Heart left ventricle (tissue), 16 donors: ENCODE measurements at regions not wholly inside any gene's neighbourhood (a gene's known extent, or its start where the extent isn't known, plus 50 kb on each side); places are given as distances from the start of the nearest gene placed in this dataset.

Source experiments
- ATAC-seq, 4 donors: fragments of 200-7000 bp; cut with Tn5 transposase; one replicate each; pipeline ENCODE4 v1.9.1; 2020 to 2022; ENCODE audit warnings: moderate library complexity in 4 of 4, mild to moderate bottlenecking in 3 of 4, moderate number of reproducible peaks in 1 of 4
- DNase-seq, 5 donors: peaks; one replicate each; pipeline ENCODE4 v3.0.0-alpha.2; 2020
- H3K27ac ChIP-seq, 12 donors: fragments of 200-600 bp; sonication (generic) in 4 of 12; one replicate each; pipeline versions ENCODE4 v1.5.0 to v1.8.0; 2016 to 2022; ENCODE audit warnings: mild to moderate bottlenecking in 2 of 12
- H3K27me3 ChIP-seq, 9 donors: fragments of 200-600 bp; sonication (generic) in 2 of 9; one replicate each; pipeline versions ENCODE4 v1.5.1 to v1.8.0; 2016 to 2022; ENCODE audit warnings: mild to moderate bottlenecking in 3 of 9
- H3K36me3 ChIP-seq, 9 donors: fragments of 200-600 bp; sonication (generic) in 2 of 9; one replicate each; pipeline versions ENCODE4 v1.5.0 to v1.8.0; 2018 to 2022; ENCODE audit warnings: mild to moderate bottlenecking in 2 of 9
- H3K4me1 ChIP-seq, 12 donors: fragments of 200-600 bp; sonication (generic) in 4 of 12; one replicate each; pipeline versions ENCODE4 v1.5.0 to v1.8.0; 2016 to 2022; ENCODE audit warnings: mild to moderate bottlenecking in 3 of 12
- H3K4me3 ChIP-seq, 12 donors: fragments of 200-600 bp; sonication (generic) in 4 of 12; one replicate each; pipeline versions ENCODE4 v1.5.0 to v1.8.0; 2017 to 2022; ENCODE audit warnings: mild to moderate bottlenecking in 9 of 12, moderate library complexity in 4 of 12
- H3K9me3 ChIP-seq, 12 donors: fragments of 200-600 bp; sonication (generic) in 4 of 12; one replicate each; pipeline versions ENCODE4 v1.5.0 to v1.8.0; 2016 to 2022; ENCODE audit warnings: mild to moderate bottlenecking in 1 of 12
- POLR2A ChIP-seq, 2 donors: fragments of 450-650 bp; IDR thresholded peaks; one replicate each; pipeline ENCODE4 v1.6.1; 2017; ENCODE audit warnings: antibody characterized with exemption in 2 of 2, mild to moderate bottlenecking in 2 of 2, moderate library complexity in 2 of 2
- WGBS, 4 donors: extraction: QIAGEN DNeasy Blood & Tissue Kit in 2 of 4; methylation state at CpG; one replicate each; pipeline versions ENCODE4 v1.1.5 to v1.1.7; 2013 to 2018; 5-methylcytosine and 5-hydroxymethylcytosine counted together
- intact Hi-C, 10 donors: fragments of 100-400 bp; cut with DNase I; formaldehyde crosslinking; loops; one replicate each; pipeline versions ENCODE4 v1.11.1 to v1.14.2; 2022
- TF ChIP-seq, protein P1 (sequence below), 12 donors: fragments of 200-600 bp; sonication (generic) in 4 of 12; IDR thresholded peaks; one replicate each; pipeline versions ENCODE4 v1.5.0 to v1.8.0; 2018 to 2022; ENCODE audit warnings: antibody characterized with exemption in 12 of 12, mild to moderate bottlenecking in 5 of 12
- donor health status: ischemic (EF 13 %, LVEDD 7.1; RV severe dilation, severe dysfunction).
- donor health status: healthy with polysubstance abuse.
- donor health status: DM: no; HTN: yes; CAD: no.
- donor health status: DM: no; HTN: no; CAD: no.
- donor health status: ischemic (EF 25% LVEDD 6.9; RV normal size, moderate dysfunction).
- donor health status: ischemic (EF 25% LVEDD 5.7; RV mildly dilated, moderate dysfunction).
- donor health status: healthy.
- donor health status: DM: yes; HTN: yes; CAD: no.
- donor health status: ischemic (EF 35%, LVEDD 5.7; RV mildly dilated, moderate dysfunction).
- donor health status: nonischemic (EF 11% LVEDD 7.7; RV severe dilation, severe dysfunction).
- donor health status: DM: yes; HTN: yes; CAD: no.
- donor health status: PGD.
- donor health status: ischemic (EF 29% LVEDD 5.4; RV normal size, mild dysfunction).
- donor health status: nonischemic (EF 23%, LVEDD 6.1; RV moderate dilation, normal function).

- ATAC-seq, result no peak
- H3K27me3 ChIP-seq, result no peaks in the 10 kb centered on the region
- 43 to 70% (median 50%) methylated on average over 3 of the region's 3 CpGs for WGBS, 4 donors
- H3K9me3 ChIP-seq, result no peaks in the 10 kb centered on the region
- no peak for DNase-seq
- no peak overlapping the region for H3K27ac ChIP-seq
- no peaks in the 10 kb centered on the region for H3K36me3 ChIP-seq
- no peaks in the 10 kb centered on the region for H3K4me1 ChIP-seq
- intact Hi-C loops, result no loop called here
- H3K4me3 ChIP-seq, result no peak overlapping the region
- TF ChIP-seq, protein P1, sequence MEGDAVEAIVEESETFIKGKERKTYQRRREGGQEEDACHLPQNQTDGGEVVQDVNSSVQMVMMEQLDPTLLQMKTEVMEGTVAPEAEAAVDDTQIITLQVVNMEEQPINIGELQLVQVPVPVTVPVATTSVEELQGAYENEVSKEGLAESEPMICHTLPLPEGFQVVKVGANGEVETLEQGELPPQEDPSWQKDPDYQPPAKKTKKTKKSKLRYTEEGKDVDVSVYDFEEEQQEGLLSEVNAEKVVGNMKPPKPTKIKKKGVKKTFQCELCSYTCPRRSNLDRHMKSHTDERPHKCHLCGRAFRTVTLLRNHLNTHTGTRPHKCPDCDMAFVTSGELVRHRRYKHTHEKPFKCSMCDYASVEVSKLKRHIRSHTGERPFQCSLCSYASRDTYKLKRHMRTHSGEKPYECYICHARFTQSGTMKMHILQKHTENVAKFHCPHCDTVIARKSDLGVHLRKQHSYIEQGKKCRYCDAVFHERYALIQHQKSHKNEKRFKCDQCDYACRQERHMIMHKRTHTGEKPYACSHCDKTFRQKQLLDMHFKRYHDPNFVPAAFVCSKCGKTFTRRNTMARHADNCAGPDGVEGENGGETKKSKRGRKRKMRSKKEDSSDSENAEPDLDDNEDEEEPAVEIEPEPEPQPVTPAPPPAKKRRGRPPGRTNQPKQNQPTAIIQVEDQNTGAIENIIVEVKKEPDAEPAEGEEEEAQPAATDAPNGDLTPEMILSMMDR (IDR thresholded peaks at IDR 0.05), result no peak
- no peak for TF ChIP-seq POLR2A (IDR thresholded peaks at IDR 0.05)
Observed at GRCh38 chr6:84455511-84456029, 228.1 kb upstream of the CEP162 start.

DNA sequence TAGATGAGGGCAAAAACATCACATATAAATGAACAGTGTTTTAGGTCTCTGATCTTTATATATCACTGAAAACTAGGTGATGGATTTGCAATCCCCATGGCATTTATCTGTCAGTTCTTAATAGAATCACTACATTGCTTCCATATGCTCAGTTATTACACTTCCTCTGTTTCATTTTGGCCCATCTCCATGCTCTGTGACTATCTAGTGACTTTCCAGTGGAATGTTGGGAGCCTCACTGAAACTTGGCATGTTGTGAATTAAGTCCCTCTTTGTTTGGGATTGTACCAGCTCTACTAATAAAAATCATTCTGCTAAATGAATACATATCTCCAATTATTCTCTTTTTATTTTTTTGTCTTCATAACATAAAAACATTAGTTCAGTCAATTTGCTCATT is 226.1 kb upstream of the CEP162 start:
- Histone ChIP-seq H3K4me1 (no peaks in the 10 kb centered on the region), H3K27me3 (no peaks in the 10 kb centered on the region), H3K4me3 (no peak overlapping the region), H3K9me3 (no peaks in the 10 kb centered on the region), H3K36me3 (no peaks in the 10 kb centered on the region), H3K27ac (no peak overlapping the region)
- no peak for TF ChIP-seq POLR2A (IDR thresholded peaks at IDR 0.05)
- TF ChIP-seq, protein P1 (IDR thresholded peaks at IDR 0.05), result no peak
- intact Hi-C loops, result no loop called here
- DNase-seq, result no peak
- no peak for ATAC-seq

DNA sequence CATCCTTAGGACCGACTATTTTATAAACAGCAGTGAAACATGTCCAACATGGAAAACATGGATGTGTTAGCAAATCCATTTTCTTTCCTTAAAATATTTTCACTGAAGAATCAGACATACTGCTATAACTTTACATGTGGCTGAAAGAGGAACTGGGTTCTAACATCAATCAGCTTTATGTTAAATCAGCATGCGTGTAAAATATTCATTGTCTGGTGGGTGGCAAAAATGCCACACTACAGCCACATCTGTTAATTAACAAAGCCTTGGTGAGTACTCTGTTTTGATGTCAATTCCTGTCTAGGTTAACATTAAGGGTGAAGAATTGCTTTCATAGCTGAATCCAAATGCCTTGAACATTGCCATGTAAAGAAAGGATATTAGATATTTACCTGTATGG is 222.6 kb upstream of the CEP162 start:
- H3K9me3 ChIP-seq, result no peaks in the 10 kb centered on the region
- DNase-seq (no peak), ATAC-seq (no peak)
- H3K36me3 ChIP-seq, result no peaks in the 10 kb centered on the region
- no peak overlapping the region for H3K27ac ChIP-seq
- no peaks in the 10 kb centered on the region for H3K4me1 ChIP-seq
- no peaks in the 10 kb centered on the region for H3K27me3 ChIP-seq
- no peak for TF ChIP-seq POLR2A (IDR thresholded peaks at IDR 0.05)
- TF ChIP-seq, protein P1 (IDR thresholded peaks at IDR 0.05), result no peak
- no peak overlapping the region for H3K4me3 ChIP-seq
- 75 to 88% (median 86%) methylated on average over 2 of the region's 2 CpGs for WGBS, 4 donors
- intact Hi-C loops, result no loop called here

GRCh38 chr6:84449220-84449619 is 221.8 kb upstream of the CEP162 start:
- Histone ChIP-seq H3K9me3 (no peaks in the 10 kb centered on the region), H3K4me3 (no peak overlapping the region), H3K4me1 (no peaks in the 10 kb centered on the region), H3K36me3 (no peaks in the 10 kb centered on the region), H3K27ac (no peak overlapping the region), H3K27me3 (no peaks in the 10 kb centered on the region)
- ATAC-seq (no peak), DNase-seq (no peak)
- intact Hi-C loops, result no loop called here
- WGBS, 4 donors, result 36 to 46% (median 43%) methylated on average over 6 of the region's 6 CpGs
- TF ChIP-seq POLR2A (IDR thresholded peaks at IDR 0.05), result no peak
- TF ChIP-seq, protein P1 (IDR thresholded peaks at IDR 0.05), result no peak
